SK-N-SH (cell line): ENCODE measurements at regions not wholly inside any gene's neighbourhood (a gene's known extent, or its start where the extent isn't known, plus 50 kb on each side); places are given as distances from the start of the nearest gene placed in this dataset.

Experiments
- CTCF ChIA-PET: fragments of 300-600, 350-600 bp; formaldehyde crosslinking; extraction: SDS; loops from one replicate; lab custom pipeline; 2021; lab: Yijun Ruan, JAX
- POLR2A ChIA-PET: fragments of 350-600 bp; sonication (Branson Sonifier 250); formaldehyde crosslinking; extraction: SDS; loops from one replicate; lab custom pipeline; 2020; ENCODE audit warnings: antibody characterized with exemption, inconsistent platforms; lab: Yijun Ruan, JAX
- DNase-seq: peaks from one replicate; pipeline ENCODE4 v3.0.0; 2012
- H2AFZ ChIP-seq: fragments of 200-600 bp; sonication (generic); 2 replicates; pipeline ENCODE4 v1.8.1; 2016; ENCODE audit warnings: antibody characterized with exemption, mild to moderate bottlenecking, low read depth
- H3F3A ChIP-seq: fragments of 200-600 bp; sonication (generic); replicated peaks from 2 replicates; pipeline ENCODE3; 2016; ENCODE audit warnings: antibody characterized with exemption, mild to moderate bottlenecking; ENCODE audit not compliant: insufficient read depth
- H3K27ac ChIP-seq, 2 experiments: fragments of 200-500 bp in 1 of 2; fragments of 200-600 bp in 1 of 2; sonication (Bioruptor generic) in 1 of 2; sonication (generic), shearing (Covaris generic) in 1 of 2; 2 replicates each; pipeline versions ENCODE4 v1.5.1 to v1.6.1; 2014 to 2016; ENCODE audit warnings: low read depth in 2 of 2, inconsistent platforms in 1 of 2, low read length in 1 of 2, mild to moderate bottlenecking in 1 of 2, mixed read lengths in 1 of 2
- H3K27me3 ChIP-seq: fragments of 200-600 bp; sonication (generic), shearing (Covaris generic); 2 replicates; pipeline ENCODE4 v1.6.1; 2016; ENCODE audit warnings: mixed run types; ENCODE audit not compliant: insufficient read depth
- H3K36me3 ChIP-seq, 2 experiments: fragments of 200-500 bp in 1 of 2; fragments of 200-600 bp in 1 of 2; sonication (Bioruptor generic) in 1 of 2; sonication (generic) in 1 of 2; replicated peaks in 1 of 2; 2 replicates each; pipeline versions ENCODE3 to v1.5.1; 2014 to 2016; ENCODE audit warnings: low read length in 1 of 2, mild to moderate bottlenecking in 1 of 2; ENCODE audit not compliant: insufficient read depth in 2 of 2, control insufficient read depth in 1 of 2
- H3K4me1 ChIP-seq, 2 experiments: fragments of 200-500 bp in 1 of 2; fragments of 200-600 bp in 1 of 2; sonication (Bioruptor generic) in 1 of 2; sonication (generic), shearing (Covaris generic) in 1 of 2; 2 replicates each; pipeline versions ENCODE4 v1.5.1 to v1.6.1; 2014 to 2016; ENCODE audit warnings: low read depth in 1 of 2, low read length in 1 of 2, mixed run types in 1 of 2; ENCODE audit not compliant: insufficient read depth in 2 of 2, control insufficient read depth in 1 of 2
- H3K4me2 ChIP-seq: fragments of 200-600 bp; sonication (generic), shearing (Covaris generic); 2 replicates; pipeline ENCODE4 v1.6.1; 2017; ENCODE audit warnings: mixed run types
- H3K4me3 ChIP-seq, 2 experiments: fragments of 200-500 bp in 1 of 2; fragments of 200-600 bp in 1 of 2; sonication (Bioruptor generic) in 1 of 2; sonication (generic), shearing (Covaris generic) in 1 of 2; 2 replicates each; pipeline versions ENCODE4 v1.5.1 to v1.8.1; 2014 to 2016; ENCODE audit warnings: low read depth in 2 of 2, inconsistent platforms in 1 of 2, low read length in 1 of 2, mild to moderate bottlenecking in 1 of 2, mixed read lengths in 1 of 2, moderate library complexity in 1 of 2
- H3K79me2 ChIP-seq: fragments of 200-600 bp; sonication (generic); 2 replicates; pipeline ENCODE4 v1.8.1; 2017; ENCODE audit warnings: mild to moderate bottlenecking; ENCODE audit not compliant: insufficient read depth
- H3K9ac ChIP-seq: fragments of 200-600 bp; sonication (generic); 2 replicates; pipeline ENCODE4 v1.6.1; 2017; ENCODE audit warnings: mixed run types
- H3K9me2 ChIP-seq: fragments of 200-600 bp; sonication (generic); 2 replicates; pipeline ENCODE4 v1.6.1; 2017; ENCODE audit warnings: mixed run types
- H3K9me3 ChIP-seq: fragments of 200-600 bp; sonication (generic); 2 replicates; pipeline ENCODE4 v1.6.1; 2017; ENCODE audit warnings: mixed run types, mild to moderate bottlenecking, moderate library complexity
- H4K20me1 ChIP-seq: fragments of 200-600 bp; sonication (generic); 2 replicates; pipeline ENCODE4 v1.6.1; 2017; ENCODE audit warnings: mild to moderate bottlenecking, mixed run types; ENCODE audit not compliant: insufficient read depth
- EP300 ChIP-seq, 2 experiments: IDR thresholded peaks; 2 replicates each; pipeline versions ENCODE4 v1.4.0 to v1.6.1; 2012; ENCODE audit warnings: borderline replicate concordance in 1 of 2, low read depth in 1 of 2, low read length in 1 of 2
- EZH2phosphoT487 ChIP-seq: fragments of 200-600 bp; sonication (generic); IDR thresholded peaks from 2 replicates; pipeline ENCODE4 v1.6.1; 2017; ENCODE audit warnings: low read depth, mixed run types, mild to moderate bottlenecking, antibody characterized with exemption, moderate library complexity, borderline replicate concordance
- FOSL2 ChIP-seq: IDR thresholded peaks from 2 replicates; pipeline ENCODE4 v1.4.0; 2012; ENCODE audit warnings: low read depth, mild to moderate bottlenecking, moderate library complexity, borderline replicate concordance
- FOXJ3 ChIP-seq: sonication (generic); formaldehyde crosslinking; IDR thresholded peaks from 2 replicates; pipeline ENCODE4 v1.5.1; 2020; ENCODE audit warnings: mild to moderate bottlenecking, missing genetic modification reagents
- GABPA ChIP-seq: IDR thresholded peaks from 2 replicates; pipeline ENCODE4 v1.4.0; 2012; ENCODE audit warnings: low read depth, mild to moderate bottlenecking
- GATA2 ChIP-seq: sonication (generic); formaldehyde crosslinking; IDR thresholded peaks from 2 replicates; pipeline ENCODE4 v1.5.0; 2020; ENCODE audit warnings: mild to moderate bottlenecking, missing genetic modification reagents
- JUND ChIP-seq: IDR thresholded peaks from 2 replicates; pipeline ENCODE4 v1.4.0; 2012
- NFIC ChIP-seq: IDR thresholded peaks from 2 replicates; pipeline ENCODE4 v1.4.0; 2012; ENCODE audit warnings: borderline replicate concordance
- RCOR1 ChIP-seq: fragments of 150-350 bp; IDR thresholded peaks from 2 replicates; pipeline ENCODE4 v1.6.1; 2017; ENCODE audit warnings: antibody characterized with exemption, low read length
- SMC3 ChIP-seq: IDR thresholded peaks from 2 replicates; pipeline ENCODE4 v1.6.1; 2012; ENCODE audit warnings: low read depth, low read length, improper control_type of control experiment
- TAF1 ChIP-seq: IDR thresholded peaks from 2 replicates; pipeline ENCODE4 v1.6.1; 2012; ENCODE audit warnings: low read depth, mild to moderate bottlenecking, low read length, moderate library complexity, borderline replicate concordance
- TEAD4 ChIP-seq: IDR thresholded peaks from 2 replicates; pipeline ENCODE4 v1.4.0; 2012; ENCODE audit warnings: mild to moderate bottlenecking, borderline replicate concordance; ENCODE audit not compliant: insufficient read depth
- YY1 ChIP-seq: IDR thresholded peaks from 2 replicates; pipeline ENCODE4 v1.4.0; 2012; ENCODE audit warnings: low read depth, mild to moderate bottlenecking
- WGBS: methylation state at CpG from one replicate; pipeline ENCODE4 v1.1.6; 2017; ENCODE audit warnings: low lambda C conversion rate; 5-methylcytosine and 5-hydroxymethylcytosine counted together
- TF ChIP-seq, protein P1 (sequence below): IDR thresholded peaks from 2 replicates; pipeline ENCODE4 v1.4.0; 2012; ENCODE audit warnings: low read depth, borderline replicate concordance
- TF ChIP-seq, protein P2 (sequence below): fragments of 150-350 bp; IDR thresholded peaks from 2 replicates; pipeline ENCODE4 v1.6.1; 2017; ENCODE audit warnings: antibody characterized with exemption, low read length, low read depth, borderline replicate concordance

DNA sequence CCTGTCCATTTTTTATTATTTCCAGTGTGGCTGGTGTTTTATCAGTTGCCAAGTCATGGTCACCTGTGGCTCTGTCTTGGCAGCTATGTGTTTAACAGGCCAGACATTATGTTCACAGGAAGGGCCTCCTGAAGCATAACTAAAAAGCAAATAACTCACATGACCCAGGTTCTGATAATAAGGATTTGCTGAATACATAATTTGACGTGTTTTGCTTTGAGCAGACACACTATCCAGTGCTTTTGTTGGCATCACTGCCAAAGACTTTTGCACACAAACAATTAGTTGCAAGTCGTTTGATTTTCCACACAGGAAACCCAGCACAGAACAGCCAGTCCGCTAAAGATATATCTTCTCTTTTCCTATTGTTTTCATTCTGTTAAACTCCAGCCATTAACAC, 173.6 kb downstream of the ARL4A start:
- ChIA-PET CTCF (no interaction called here), POLR2A (no interaction called here)
- Histone ChIP-seq H2AFZ (no peak overlapping the region), H3K27ac (no peak overlapping the region), H4K20me1 (no peaks in the 10 kb centered on the region), H3K79me2 (no peaks in the 10 kb centered on the region), H3K27me3 (peaks cover 8% of the 10 kb centered on the region; the same call in 1 of the 2 replicates), H3F3A (no peaks in the 10 kb centered on the region), H3K4me2 (no peak overlapping the region), H3K4me1 (no peaks in the 10 kb centered on the region), H3K36me3 (no peaks in the 10 kb centered on the region), H3K9me3 (no peaks in the 10 kb centered on the region), H3K4me3 (no peak overlapping the region), H3K9ac (no peak overlapping the region), H3K9me2 (no peaks in the 10 kb centered on the region)
- WGBS: 7% methylated on average over 3 of the region's 3 CpGs
- DNase-seq: no peak
- TF ChIP-seq, protein P1, sequence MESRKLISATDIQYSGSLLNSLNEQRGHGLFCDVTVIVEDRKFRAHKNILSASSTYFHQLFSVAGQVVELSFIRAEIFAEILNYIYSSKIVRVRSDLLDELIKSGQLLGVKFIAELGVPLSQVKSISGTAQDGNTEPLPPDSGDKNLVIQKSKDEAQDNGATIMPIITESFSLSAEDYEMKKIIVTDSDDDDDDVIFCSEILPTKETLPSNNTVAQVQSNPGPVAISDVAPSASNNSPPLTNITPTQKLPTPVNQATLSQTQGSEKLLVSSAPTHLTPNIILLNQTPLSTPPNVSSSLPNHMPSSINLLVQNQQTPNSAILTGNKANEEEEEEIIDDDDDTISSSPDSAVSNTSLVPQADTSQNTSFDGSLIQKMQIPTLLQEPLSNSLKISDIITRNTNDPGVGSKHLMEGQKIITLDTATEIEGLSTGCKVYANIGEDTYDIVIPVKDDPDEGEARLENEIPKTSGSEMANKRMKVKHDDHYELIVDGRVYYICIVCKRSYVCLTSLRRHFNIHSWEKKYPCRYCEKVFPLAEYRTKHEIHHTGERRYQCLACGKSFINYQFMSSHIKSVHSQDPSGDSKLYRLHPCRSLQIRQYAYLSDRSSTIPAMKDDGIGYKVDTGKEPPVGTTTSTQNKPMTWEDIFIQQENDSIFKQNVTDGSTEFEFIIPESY: no peak
- TF ChIP-seq GATA2 (CRISPR knock-in tag) (no peak), RCOR1 (no peak), FOXJ3 (no peak), NFIC (no peak), TEAD4 (no peak), YY1 (no peak), JUND (no peak), EZH2phosphoT487 (no peak)

DNA sequence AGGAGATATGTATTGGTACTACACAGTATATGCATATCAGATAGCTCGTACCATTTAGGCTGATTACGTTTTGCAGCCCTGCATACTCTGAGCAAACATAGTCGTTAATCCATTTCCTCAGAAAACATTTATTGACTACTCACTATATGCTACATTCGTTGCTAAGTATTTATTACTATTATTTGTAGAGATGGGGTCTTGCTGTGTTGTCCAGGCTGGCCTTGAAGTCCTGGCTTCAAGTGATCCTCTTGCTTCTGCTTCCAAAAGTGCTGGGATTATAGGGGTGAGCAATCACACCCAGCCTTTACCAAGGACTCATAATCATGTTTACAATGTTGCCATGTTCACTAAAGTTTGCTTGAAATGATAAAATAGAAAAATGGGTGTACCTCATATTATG, 174.7 kb downstream of the ARL4A start:
- ChIA-PET CTCF (no interaction called here), POLR2A (no interaction called here)

More for the DNA sequence above, 174.7 kb downstream of the ARL4A start:
- H3K9me2 ChIP-seq: no peaks in the 10 kb centered on the region
- WGBS: 19% methylated on average over 4 of the region's 4 CpGs
- H2AFZ ChIP-seq: no peak overlapping the region
- no peaks in the 10 kb centered on the region for H3F3A ChIP-seq
- no peak overlapping the region for H3K4me3 ChIP-seq
- no peaks in the 10 kb centered on the region for H3K4me1 ChIP-seq
- H3K27ac ChIP-seq: no peak overlapping the region
- no peaks in the 10 kb centered on the region for H4K20me1 ChIP-seq
- DNase-seq: no peak
- H3K79me2 ChIP-seq: no peaks in the 10 kb centered on the region
- no peak for TF ChIP-seq GABPA
- no peak for TF ChIP-seq NFIC
- TF ChIP-seq EP300 (IDR thresholded peaks at IDR 0.05; ENCODE audit: borderline replicate concordance in 1 of 2, low read depth in 1 of 2, low read length in 1 of 2): no peak
- TF ChIP-seq TAF1: no peak
- no peak for TF ChIP-seq JUND
- TF ChIP-seq SMC3: no peak
- TF ChIP-seq FOSL2: no peak
- TF ChIP-seq, protein P2, sequence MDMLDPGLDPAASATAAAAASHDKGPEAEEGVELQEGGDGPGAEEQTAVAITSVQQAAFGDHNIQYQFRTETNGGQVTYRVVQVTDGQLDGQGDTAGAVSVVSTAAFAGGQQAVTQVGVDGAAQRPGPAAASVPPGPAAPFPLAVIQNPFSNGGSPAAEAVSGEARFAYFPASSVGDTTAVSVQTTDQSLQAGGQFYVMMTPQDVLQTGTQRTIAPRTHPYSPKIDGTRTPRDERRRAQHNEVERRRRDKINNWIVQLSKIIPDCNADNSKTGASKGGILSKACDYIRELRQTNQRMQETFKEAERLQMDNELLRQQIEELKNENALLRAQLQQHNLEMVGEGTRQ: no peak
- H3K9ac ChIP-seq: no peak overlapping the region
- H3K27me3 ChIP-seq: peaks cover 8% of the 10 kb centered on the region; the same call in 1 of the 2 replicates
- H3K4me2 ChIP-seq: no peak overlapping the region
- H3K9me3 ChIP-seq: no peaks in the 10 kb centered on the region
- no peaks in the 10 kb centered on the region for H3K36me3 ChIP-seq
